ENCODE measurements at regions not wholly inside any gene's neighbourhood (a gene's known extent, or its start where the extent isn't known, plus 50 kb on each side); places are given as distances from the start of the nearest gene placed in this dataset.
A peak's percentile ranks its signal among the peaks of the same experiment; 100 is the strongest.

DNA sequence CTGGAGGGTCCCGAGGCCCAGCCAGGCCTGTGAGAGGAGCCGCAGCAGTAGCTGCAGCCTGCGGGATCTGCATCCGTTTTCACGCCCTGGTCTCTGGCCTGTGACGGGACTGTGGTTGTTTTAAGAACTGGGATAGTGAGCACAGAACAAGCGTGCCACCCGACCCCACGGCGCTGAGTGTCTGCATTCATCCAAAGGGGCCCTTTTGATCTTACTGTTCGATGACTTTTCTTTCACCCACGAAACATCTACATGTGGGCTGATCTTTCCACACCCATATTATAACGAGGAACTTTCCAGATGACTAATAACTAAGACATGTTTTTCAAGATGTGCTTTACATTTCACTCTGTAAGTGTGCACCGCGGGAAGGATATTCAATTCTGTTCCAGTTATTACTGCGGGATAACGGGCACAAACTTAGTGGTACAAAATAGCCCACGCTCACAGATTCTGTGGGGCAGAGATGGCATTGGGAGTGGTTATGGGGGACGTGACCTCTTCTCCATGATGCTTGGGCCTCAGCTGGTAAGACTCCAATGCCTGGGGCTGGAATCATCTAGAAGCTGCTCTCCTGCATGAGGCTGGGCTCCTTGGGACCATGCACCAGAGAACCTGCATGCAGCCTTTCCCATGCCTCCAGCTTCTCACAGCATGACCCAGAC lies 165.0 kb downstream of the SYK start:
- no peak for DNase-seq (ENCODE audit: insufficient read length)
- TF ChIP-seq POLR2A (IDR thresholded peaks at IDR 0.05; ENCODE audit: low read depth, low read length) = no peak
- no peak for TF ChIP-seq POLR2AphosphoS5 (IDR thresholded peaks at IDR 0.05; ENCODE audit: low read depth, low read length)
- TF ChIP-seq TAF1 (IDR thresholded peaks at IDR 0.05; ENCODE audit: borderline replicate concordance, low read depth, low read length) = no peak
- FAIRE-seq = no peak

DNA sequence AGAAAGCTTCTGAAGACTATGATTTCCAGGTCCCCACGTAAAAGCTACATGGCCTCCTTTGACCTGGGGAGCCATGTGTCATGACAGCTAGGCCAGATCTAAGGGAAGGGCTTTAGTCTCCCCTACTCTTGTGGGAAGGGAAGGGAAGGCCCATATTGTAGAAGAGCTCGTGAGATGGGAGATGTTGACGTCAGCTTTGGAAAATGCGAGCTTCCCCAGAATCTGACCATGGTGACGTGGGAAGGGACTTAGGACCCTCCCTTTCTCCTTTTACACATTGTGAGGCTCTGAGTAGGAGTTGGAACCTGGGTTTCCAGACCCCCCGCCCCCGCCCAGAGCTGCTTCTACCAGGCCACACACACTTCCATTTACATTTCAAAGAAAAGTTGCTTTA lies 165.5 kb downstream of the SYK start:
- TF ChIP-seq POLR2AphosphoS5 (IDR thresholded peaks at IDR 0.05; ENCODE audit: low read depth, low read length) = no peak
- no peak for TF ChIP-seq POLR2A (IDR thresholded peaks at IDR 0.05; ENCODE audit: low read depth, low read length)
- DNase-seq (ENCODE audit: insufficient read length) (no peak), FAIRE-seq (no peak)

- FAIRE-seq = no peak
- no peak for DNase-seq (ENCODE audit: insufficient read length)
- TF ChIP-seq POLR2A (IDR thresholded peaks at IDR 0.05; ENCODE audit: low read depth, low read length) (no peak), TAF1 (IDR thresholded peaks at IDR 0.05; ENCODE audit: borderline replicate concordance, low read depth, low read length) (no peak), POLR2AphosphoS5 (IDR thresholded peaks at IDR 0.05; ENCODE audit: low read depth, low read length) (no peak)
Observed at GRCh38 chr9:90969021-90969675, 167.5 kb downstream of the SYK start.

DNA sequence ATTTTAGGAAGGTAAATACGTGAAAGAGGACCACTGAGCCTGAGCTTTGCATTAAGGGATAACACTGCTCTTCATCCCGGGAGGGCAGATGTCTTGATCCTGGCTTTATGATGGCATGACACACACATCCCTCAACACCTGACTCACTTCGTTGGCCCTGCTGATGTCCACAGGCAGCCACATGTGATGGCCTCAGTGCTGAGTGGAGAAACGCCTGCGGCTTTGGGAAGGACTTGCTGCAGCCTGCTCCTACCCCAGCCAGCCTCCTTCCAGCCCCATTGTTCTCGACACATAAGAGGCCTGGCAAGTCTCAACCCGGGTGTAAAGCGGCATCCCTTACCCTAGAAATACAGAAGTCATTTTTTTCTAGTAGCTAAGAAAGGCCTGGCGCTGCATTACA lies 169.0 kb downstream of the SYK start:
- no peak for FAIRE-seq
- TF ChIP-seq POLR2AphosphoS5 (IDR thresholded peaks at IDR 0.05; ENCODE audit: low read depth, low read length) (no peak), POLR2A (IDR thresholded peaks at IDR 0.05; ENCODE audit: low read depth, low read length) (no peak), TAF1 (IDR thresholded peaks at IDR 0.05; ENCODE audit: borderline replicate concordance, low read depth, low read length) (no peak)
- DNase-seq (ENCODE audit: insufficient read length) = no peak

DNA sequence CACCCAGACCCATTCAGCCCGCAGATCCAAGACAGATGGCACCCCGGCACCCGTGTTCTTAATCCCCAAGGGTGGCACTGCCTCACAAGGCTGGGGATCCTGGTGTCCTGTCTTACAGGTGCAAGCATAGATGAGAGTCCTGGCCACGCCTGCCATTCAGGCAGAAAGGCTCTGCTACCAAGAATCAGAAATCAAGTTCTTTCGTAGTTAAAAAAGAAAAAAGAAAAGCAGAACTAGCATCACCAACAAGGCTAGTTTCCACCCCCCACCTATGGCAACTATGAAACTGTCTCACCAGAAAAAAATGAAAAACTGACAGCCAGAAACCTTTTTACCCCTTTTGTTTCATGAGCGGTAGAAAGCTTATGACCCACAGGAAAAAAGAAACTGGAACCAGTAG lies 170.4 kb downstream of the SYK start:
- TF ChIP-seq POLR2A (IDR thresholded peaks at IDR 0.05; ENCODE audit: low read depth, low read length) (no peak), TAF1 (IDR thresholded peaks at IDR 0.05; ENCODE audit: borderline replicate concordance, low read depth, low read length) (no peak), POLR2AphosphoS5 (IDR thresholded peaks at IDR 0.05; ENCODE audit: low read depth, low read length) (no peak)
- no peak for DNase-seq (ENCODE audit: insufficient read length)
- peak; percentile 44 for FAIRE-seq

- FAIRE-seq = peak; percentile 73
- DNase-seq (ENCODE audit: insufficient read length) = no peak
- no peak for TF ChIP-seq POLR2A (IDR thresholded peaks at IDR 0.05; ENCODE audit: low read depth, low read length)
- no peak for TF ChIP-seq TAF1 (IDR thresholded peaks at IDR 0.05; ENCODE audit: borderline replicate concordance, low read depth, low read length)
- no peak for TF ChIP-seq POLR2AphosphoS5 (IDR thresholded peaks at IDR 0.05; ENCODE audit: low read depth, low read length)
Observed at GRCh38 chr9:90974016-90974415, 172.4 kb downstream of the SYK start.

DNA sequence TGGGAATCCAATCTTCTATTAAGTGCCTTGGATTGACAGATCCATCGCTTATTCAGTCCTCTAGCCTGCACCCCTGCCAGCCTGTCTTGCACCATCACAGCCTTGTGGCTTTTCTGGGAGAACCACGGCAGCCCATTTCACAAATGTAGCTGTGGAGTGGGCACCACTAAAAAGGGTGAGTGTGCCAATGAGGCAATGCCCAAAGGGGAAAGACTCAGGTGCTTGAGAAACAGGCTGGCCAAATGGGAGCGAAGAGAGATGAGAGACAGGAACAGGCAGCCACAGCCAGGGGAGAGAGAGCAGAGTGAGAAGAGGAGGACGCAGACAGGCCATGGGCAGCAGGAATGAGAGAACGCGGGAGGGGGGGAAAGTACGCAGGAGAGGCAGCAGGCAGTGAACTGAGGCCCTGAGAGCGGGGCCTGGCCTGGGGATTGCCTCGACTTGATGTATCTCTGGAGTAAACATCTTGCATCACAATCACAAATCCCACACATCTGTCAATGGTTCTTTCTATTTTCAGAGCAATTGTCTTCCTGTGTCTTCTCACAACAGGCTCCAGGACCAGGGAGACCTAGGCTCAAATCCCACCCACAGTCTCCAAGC lies 173.1 kb downstream of the SYK start:
- DNase-seq (ENCODE audit: insufficient read length) (no peak), FAIRE-seq (no peak)
- TF ChIP-seq POLR2A (IDR thresholded peaks at IDR 0.05; ENCODE audit: low read depth, low read length) = no peak
- no peak for TF ChIP-seq TAF1 (IDR thresholded peaks at IDR 0.05; ENCODE audit: borderline replicate concordance, low read depth, low read length)
- TF ChIP-seq POLR2AphosphoS5 (IDR thresholded peaks at IDR 0.05; ENCODE audit: low read depth, low read length) = no peak

GRCh38 chr9:90975781-90976538 lies 174.3 kb downstream of the SYK start:
- TF ChIP-seq POLR2AphosphoS5 (IDR thresholded peaks at IDR 0.05; ENCODE audit: low read depth, low read length) = no peak
- no peak for TF ChIP-seq TAF1 (IDR thresholded peaks at IDR 0.05; ENCODE audit: borderline replicate concordance, low read depth, low read length)
- no peak for TF ChIP-seq POLR2A (IDR thresholded peaks at IDR 0.05; ENCODE audit: low read depth, low read length)
- FAIRE-seq (no peak), DNase-seq (ENCODE audit: insufficient read length) (no peak)

DNA sequence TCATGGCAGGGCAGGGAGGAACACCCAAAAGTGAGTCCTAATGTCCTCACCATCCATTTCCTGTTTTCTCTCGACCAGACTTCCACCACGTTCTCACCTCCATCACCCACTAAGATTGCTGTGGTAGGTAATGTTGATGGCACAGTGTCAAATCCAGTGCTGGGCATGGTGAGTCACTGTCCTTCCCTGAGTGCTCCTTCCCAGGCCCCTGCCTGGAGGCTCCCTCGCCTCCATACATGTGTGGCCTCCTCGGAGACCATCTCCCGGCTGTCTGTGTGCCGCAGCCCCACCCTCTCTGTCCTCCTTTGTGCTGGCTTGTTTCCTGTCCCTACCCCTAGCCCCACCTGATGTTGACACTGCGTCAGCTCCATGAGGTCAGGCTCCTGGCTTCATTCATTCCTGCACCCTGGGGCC lies 177.5 kb downstream of the SYK start:
- DNase-seq (ENCODE audit: insufficient read length) = no peak
- FAIRE-seq = no peak
- TF ChIP-seq POLR2A (IDR thresholded peaks at IDR 0.05; ENCODE audit: low read depth, low read length) (no peak), POLR2AphosphoS5 (IDR thresholded peaks at IDR 0.05; ENCODE audit: low read depth, low read length) (no peak), TAF1 (IDR thresholded peaks at IDR 0.05; ENCODE audit: borderline replicate concordance, low read depth, low read length) (no peak)

DNA sequence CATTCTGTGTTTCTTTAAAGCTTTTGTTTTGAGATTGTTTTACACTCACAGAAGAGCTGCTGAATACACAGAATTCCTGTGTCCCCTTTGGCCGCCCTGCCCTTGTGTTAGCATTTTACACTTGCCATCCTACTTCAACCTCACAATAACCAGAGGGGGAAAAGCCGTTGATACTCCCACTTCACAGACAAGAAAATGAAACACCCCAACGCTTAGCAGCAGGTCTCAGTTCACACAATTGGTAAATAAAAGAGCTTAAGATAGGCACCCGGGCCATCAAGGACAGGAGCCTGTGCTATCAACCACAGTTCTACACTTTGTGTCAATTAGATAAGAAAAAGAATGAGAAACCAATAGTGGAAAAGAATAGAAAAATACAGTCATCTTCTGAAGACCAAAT lies 178.0 kb downstream of the SYK start:
- DNase-seq (ENCODE audit: insufficient read length) = no peak
- TF ChIP-seq POLR2A (IDR thresholded peaks at IDR 0.05; ENCODE audit: low read depth, low read length) (no peak), POLR2AphosphoS5 (IDR thresholded peaks at IDR 0.05; ENCODE audit: low read depth, low read length) (no peak), TAF1 (IDR thresholded peaks at IDR 0.05; ENCODE audit: borderline replicate concordance, low read depth, low read length) (no peak)
- no peak for FAIRE-seq

DNA sequence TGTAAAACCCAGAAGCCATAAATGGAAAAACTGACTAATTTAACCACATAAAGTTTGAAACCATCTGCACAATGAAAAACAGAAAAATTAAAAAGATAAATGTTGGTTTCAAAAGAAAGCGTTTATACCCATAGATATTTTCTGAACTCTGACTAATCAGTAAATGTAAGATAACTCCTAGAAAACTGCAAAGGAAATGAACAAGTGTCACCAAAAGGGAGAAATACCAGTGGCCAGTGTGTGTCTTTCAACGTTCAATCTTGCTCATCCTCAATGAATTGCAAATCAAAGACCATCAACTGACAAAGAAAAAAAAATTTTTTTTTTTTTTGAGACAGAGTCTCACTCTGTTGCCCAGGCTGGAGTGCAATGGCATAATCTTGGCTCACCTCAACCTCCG lies 180.1 kb downstream of the SYK start:
- TF ChIP-seq TAF1 (IDR thresholded peaks at IDR 0.05; ENCODE audit: borderline replicate concordance, low read depth, low read length) (no peak), POLR2A (IDR thresholded peaks at IDR 0.05; ENCODE audit: low read depth, low read length) (no peak)
- FAIRE-seq = no peak
- no peak for DNase-seq (ENCODE audit: insufficient read length)
